ENCODE measurements at regions not wholly inside any gene's neighbourhood (a gene's known extent, or its start where the extent isn't known, plus 50 kb on each side); places are given as distances from the start of the nearest gene placed in this dataset.

DNA sequence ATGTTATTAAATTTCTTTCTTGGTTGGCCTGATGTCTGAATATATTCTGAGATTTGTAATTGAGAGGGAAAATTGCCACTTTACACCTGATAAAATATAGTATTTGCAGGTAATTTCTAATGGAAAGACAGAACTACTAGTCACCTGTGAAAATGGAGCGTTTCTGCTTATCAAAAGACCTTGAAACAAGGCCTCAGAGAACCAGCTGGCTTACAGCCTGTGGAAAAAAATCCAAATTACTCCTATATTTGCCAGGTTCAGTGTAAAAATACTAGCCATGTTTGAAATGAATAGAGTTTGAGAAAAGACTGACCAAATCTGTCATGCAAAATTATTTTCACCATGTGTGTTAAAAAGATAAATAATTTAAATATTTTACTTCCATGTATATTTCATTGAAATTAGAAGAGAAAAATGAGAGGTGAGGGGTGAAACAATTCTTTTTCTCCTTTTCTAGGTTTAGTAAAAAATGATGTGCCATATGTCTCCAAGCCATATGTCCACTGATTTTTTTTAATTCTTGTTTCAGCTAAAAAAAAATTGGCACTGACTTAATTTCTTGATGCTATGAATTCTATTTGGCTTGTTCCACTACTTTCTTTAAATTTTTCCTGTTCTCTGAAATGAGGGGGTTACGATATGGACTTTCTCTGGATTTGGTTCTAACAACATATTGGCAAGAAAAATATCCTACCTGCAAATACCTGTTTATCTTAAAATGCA, 464.9 kb downstream of the GRXCR1 start:
- Histone ChIP-seq H3K9me3 (replicated peaks; ENCODE audit: insufficient read depth, low read length) (no peaks in the 10 kb centered on the region), H3K4me1 (ENCODE audit: low read length) (no peaks in the 10 kb centered on the region), H4K20me1 (ENCODE audit: insufficient read depth, low read length) (no peaks in the 10 kb centered on the region), H3K9ac (ENCODE audit: low read length) (no peak overlapping the region), H3K79me2 (ENCODE audit: low read length) (no peaks in the 10 kb centered on the region), H3K9me2 (replicated peaks; ENCODE audit: insufficient read depth, low read length) (no peaks in the 10 kb centered on the region), H3K4me3 (ENCODE audit: low read length) (no peak overlapping the region), H3K27me3 (replicated peaks; ENCODE audit: insufficient read depth, low read length) (no peaks in the 10 kb centered on the region), H3F3A (ENCODE audit: insufficient read depth, low read length) (no peaks in the 10 kb centered on the region), H3K27ac (ENCODE audit: low read length) (no peak overlapping the region), H2AFZ (ENCODE audit: low read length) (no peak overlapping the region), H3K36me3 (replicated peaks; ENCODE audit: insufficient read depth, low read length) (no peaks in the 10 kb centered on the region), H3K4me2 (ENCODE audit: low read depth, low read length) (no peak overlapping the region)
- TF ChIP-seq EZH2 (optimal IDR thresholded peaks at IDR 0.05; ENCODE audit: low read depth, low read length) (no peak), EZH2phosphoT487 (IDR thresholded peaks at IDR 0.05; ENCODE audit: low read length) (no peak), CTCF (IDR thresholded peaks at IDR 0.05; ENCODE audit: low read length) (no peak)
- no peak for DNase-seq

GRCh38 chr4:43360296-43360695, 467.8 kb downstream of the GRXCR1 start:
- no peak for DNase-seq
- Histone ChIP-seq H3K27me3 (replicated peaks; ENCODE audit: insufficient read depth, low read length) (no peaks in the 10 kb centered on the region), H3K4me2 (ENCODE audit: low read depth, low read length) (no peak overlapping the region), H2AFZ (ENCODE audit: low read length) (no peak overlapping the region), H3K9me3 (replicated peaks; ENCODE audit: insufficient read depth, low read length) (no peaks in the 10 kb centered on the region), H3K27ac (ENCODE audit: low read length) (no peak overlapping the region), H4K20me1 (ENCODE audit: insufficient read depth, low read length) (no peaks in the 10 kb centered on the region), H3K9ac (ENCODE audit: low read length) (no peak overlapping the region), H3F3A (ENCODE audit: insufficient read depth, low read length) (no peaks in the 10 kb centered on the region), H3K4me1 (ENCODE audit: low read length) (no peaks in the 10 kb centered on the region), H3K9me2 (replicated peaks; ENCODE audit: insufficient read depth, low read length) (no peaks in the 10 kb centered on the region), H3K4me3 (ENCODE audit: low read length) (no peak overlapping the region), H3K79me2 (ENCODE audit: low read length) (no peaks in the 10 kb centered on the region), H3K36me3 (replicated peaks; ENCODE audit: insufficient read depth, low read length) (no peaks in the 10 kb centered on the region)
- TF ChIP-seq CTCF (IDR thresholded peaks at IDR 0.05; ENCODE audit: low read length) (no peak), EZH2phosphoT487 (IDR thresholded peaks at IDR 0.05; ENCODE audit: low read length) (no peak), EZH2 (optimal IDR thresholded peaks at IDR 0.05; ENCODE audit: low read depth, low read length) (no peak)

DNA sequence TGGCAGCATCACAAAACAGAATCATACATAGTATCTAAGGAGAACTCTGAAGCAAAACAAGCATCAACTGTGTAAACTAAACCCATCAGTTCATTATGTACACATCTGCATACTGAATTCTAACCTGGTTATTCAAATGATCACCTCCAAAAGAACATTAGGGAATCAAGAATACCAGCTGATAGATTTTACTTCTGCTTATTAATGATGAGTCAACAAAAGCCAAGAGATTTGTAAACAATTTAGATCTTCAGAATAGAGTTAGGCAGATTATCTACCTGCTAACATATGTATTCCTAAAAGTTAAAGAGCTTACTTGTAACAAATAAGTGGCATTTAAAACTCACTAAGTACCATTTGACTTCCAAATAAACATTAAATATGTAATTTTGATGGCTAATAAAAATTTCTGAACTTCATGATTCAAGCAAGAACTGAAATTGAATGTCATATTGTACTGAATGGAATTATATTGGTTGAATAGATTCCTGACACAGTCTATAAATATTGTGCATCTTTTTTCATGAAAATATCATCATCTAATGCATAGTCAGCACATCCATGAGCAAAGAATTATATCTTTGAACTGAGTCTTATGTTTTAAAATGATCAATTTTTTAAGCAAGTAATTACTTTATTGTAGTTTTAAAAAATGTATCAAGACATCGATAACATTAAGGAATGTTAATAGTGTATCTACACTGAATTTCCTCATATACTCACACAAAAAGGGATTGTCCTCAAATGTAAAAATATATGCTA, 470.5 kb downstream of the GRXCR1 start:
- Histone ChIP-seq H3K9ac (ENCODE audit: low read length) (no peak overlapping the region), H4K20me1 (ENCODE audit: insufficient read depth, low read length) (no peaks in the 10 kb centered on the region), H3K79me2 (ENCODE audit: low read length) (no peaks in the 10 kb centered on the region), H3K4me2 (ENCODE audit: low read depth, low read length) (no peak overlapping the region), H3K36me3 (replicated peaks; ENCODE audit: insufficient read depth, low read length) (no peaks in the 10 kb centered on the region), H3K9me2 (replicated peaks; ENCODE audit: insufficient read depth, low read length) (no peaks in the 10 kb centered on the region), H3K27ac (ENCODE audit: low read length) (no peak overlapping the region), H3K4me3 (ENCODE audit: low read length) (no peak overlapping the region), H3F3A (ENCODE audit: insufficient read depth, low read length) (no peaks in the 10 kb centered on the region), H3K9me3 (replicated peaks; ENCODE audit: insufficient read depth, low read length) (no peaks in the 10 kb centered on the region), H2AFZ (ENCODE audit: low read length) (no peak overlapping the region), H3K4me1 (ENCODE audit: low read length) (no peaks in the 10 kb centered on the region), H3K27me3 (replicated peaks; ENCODE audit: insufficient read depth, low read length) (no peaks in the 10 kb centered on the region)
- TF ChIP-seq CTCF (IDR thresholded peaks at IDR 0.05; ENCODE audit: low read length) = no peak
- no peak for TF ChIP-seq EZH2phosphoT487 (IDR thresholded peaks at IDR 0.05; ENCODE audit: low read length)
- TF ChIP-seq EZH2 (optimal IDR thresholded peaks at IDR 0.05; ENCODE audit: low read depth, low read length) = no peak
- DNase-seq = no peak

Measured in MM.1S (cell line).